ENCODE measurements at regions not wholly inside any gene's neighbourhood (a gene's known extent, or its start where the extent isn't known, plus 50 kb on each side); places are given as distances from the start of the nearest gene placed in this dataset.
"Not testable (repeated sequence)": the region's sequence is repeated elsewhere in the genome, so short reads cannot be mapped to it uniquely, and the experiment has no call there.

DNA sequence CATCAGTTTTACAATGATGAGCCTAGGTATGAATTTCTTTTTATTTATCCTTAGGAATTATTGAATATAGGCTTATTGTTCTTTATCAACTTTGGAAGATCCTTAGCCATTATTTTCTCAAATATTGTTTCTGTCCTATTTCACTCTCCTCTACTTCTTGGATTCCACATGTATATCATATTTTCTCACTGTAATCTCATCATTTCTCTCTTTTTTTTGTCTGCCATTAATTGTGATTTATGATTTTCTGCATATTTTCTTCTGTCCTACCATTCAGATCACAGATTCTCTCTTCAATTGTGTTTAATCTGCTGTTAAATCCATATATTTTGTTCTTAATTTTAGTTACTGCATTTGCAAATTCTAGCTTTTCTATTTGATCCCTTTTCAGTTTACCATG is 139.8 kb downstream of the ARRDC3 start:
- no peak for DNase-seq (ENCODE audit: low read depth)

GRCh38 chr5:91241460-91241859 is 141.7 kb downstream of the ARRDC3 start:
- not testable (repeated sequence) for DNase-seq (ENCODE audit: low read depth)

GRCh38 chr5:91240175-91240574 is 142.9 kb downstream of the ARRDC3 start:
- no peak for DNase-seq (ENCODE audit: low read depth)

- DNase-seq (ENCODE audit: low read depth) = no peak
These were observed 147.8 kb downstream of the ARRDC3 start for GRCh38 chr5:91235271-91235694.

DNA sequence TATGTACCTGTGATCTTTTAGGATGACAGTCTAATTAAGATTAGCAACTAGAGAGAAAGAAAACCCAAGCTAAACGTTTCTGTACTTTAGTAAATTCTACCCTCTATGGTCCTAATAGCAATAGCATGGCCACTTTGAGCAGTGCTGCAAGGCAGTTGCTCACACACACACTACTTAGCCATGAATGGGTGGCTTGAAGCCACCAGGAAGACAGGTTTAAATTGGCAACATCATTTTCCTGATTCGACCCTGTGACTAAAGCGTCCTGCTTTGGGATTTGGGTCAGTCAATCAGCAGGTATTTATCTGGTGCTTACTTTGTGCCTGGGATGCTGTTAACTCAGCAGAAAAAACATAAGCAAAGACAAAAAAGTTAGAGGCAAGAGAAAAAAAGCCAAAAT is 150.6 kb downstream of the ARRDC3 start:
- DNase-seq (ENCODE audit: low read depth) = no peak

DNA sequence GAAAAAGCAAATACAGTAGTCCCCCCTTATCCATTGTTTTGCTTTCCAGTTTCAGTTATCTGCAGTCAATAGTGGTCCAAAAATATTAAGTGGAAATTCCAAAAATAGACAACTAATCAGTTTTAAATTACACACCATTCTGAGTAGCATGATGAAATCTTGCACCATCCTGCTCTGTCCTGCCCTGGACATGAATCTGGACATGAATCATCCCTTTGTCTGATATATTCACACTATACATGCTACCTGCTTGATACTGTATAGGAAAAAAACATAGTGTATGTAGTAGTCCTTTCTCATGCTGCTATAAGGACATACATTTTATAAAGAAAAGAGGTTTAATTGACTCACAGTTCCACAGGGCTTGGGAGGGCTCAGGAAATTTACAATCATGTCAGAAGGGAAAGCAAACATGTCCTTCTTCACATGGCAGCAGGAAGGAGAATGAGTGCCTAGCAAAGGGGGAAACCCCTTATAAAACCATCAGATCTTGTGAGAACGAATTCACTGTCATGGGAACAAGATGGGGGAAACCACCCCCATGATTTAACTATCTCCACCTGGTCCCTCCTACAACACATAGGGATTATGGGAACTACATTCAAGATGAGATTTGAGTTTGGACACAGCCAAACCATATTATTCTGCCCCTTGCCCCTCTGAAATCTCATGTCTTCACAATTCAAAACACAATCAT is 153.9 kb downstream of the ARRDC3 start:
- no peak for DNase-seq (ENCODE audit: low read depth)

- DNase-seq (ENCODE audit: low read depth) = no peak
These were observed 154.9 kb downstream of the ARRDC3 start for GRCh38 chr5:91228188-91228587.

GRCh38 chr5:91225848-91226686 is 157.1 kb downstream of the ARRDC3 start:
- DNase-seq (ENCODE audit: low read depth) = peak; percentile 43

- DNase-seq (ENCODE audit: low read depth) = no peak
These were observed 158.1 kb downstream of the ARRDC3 start for GRCh38 chr5:91224969-91225368.

DNA sequence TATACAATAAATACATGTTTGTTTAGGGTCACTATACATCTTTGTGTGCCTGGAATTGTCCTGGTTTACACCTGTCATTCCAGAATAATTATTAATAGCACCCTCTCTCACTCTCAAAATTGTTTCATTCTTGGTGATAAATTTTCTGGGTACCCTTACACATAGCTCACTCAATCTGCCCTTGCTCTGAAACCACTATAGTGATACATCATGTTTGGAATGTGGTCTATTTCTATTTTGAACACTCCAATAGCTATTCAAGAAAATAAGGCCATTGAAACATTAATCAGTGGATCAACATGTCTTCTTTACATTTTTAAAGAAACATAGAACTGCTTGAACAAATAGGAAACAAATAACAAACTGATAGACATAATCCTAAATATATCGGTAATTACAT is 158.7 kb downstream of the ARRDC3 start:
- no peak for DNase-seq (ENCODE audit: low read depth)

- DNase-seq (ENCODE audit: low read depth) = no peak
These were observed 159.2 kb downstream of the ARRDC3 start for GRCh38 chr5:91223886-91224285.

GRCh38 chr5:91222482-91222881 is 160.6 kb downstream of the ARRDC3 start:
- no peak for DNase-seq (ENCODE audit: low read depth)

- DNase-seq (ENCODE audit: low read depth) = no peak
These were observed 161.2 kb downstream of the ARRDC3 start for GRCh38 chr5:91221917-91222316.

- DNase-seq (ENCODE audit: low read depth) = peak; percentile 36
These were observed 163.2 kb downstream of the ARRDC3 start for GRCh38 chr5:91219803-91220371.

DNA sequence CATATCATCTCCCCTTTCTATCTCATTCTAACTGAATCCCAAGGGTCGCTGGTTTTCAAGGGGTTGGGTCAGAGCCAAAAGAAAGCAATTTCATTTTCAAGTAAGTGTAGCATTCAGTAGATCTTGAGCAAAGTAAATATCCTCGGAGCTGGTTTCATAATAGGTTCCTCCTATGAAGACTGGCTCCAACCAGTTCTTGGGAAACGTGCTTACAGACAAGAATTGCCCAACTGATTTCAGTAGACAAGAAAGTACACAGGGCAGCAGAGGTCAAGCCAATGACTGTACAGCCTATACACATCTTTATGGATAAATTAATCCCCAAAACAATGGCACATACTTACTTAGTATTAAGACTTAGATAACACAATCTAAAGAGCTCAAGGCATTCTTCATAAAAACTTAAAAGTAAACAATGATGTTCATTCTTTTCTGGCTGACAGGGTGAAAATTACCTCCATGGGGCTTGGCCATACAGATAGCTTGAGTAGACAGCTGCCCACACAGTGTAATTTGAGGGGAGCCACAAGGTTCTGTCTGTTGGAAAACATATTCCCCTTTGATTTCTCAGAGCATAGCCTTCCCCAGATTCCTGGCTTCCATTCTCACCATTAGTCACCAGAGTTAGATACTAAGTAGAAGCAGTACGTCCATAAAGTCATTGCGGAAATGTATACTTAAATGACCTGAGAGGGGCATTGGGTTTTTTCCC is 163.9 kb downstream of the ARRDC3 start:
- peak; percentile 19 for DNase-seq (ENCODE audit: low read depth)

DNA sequence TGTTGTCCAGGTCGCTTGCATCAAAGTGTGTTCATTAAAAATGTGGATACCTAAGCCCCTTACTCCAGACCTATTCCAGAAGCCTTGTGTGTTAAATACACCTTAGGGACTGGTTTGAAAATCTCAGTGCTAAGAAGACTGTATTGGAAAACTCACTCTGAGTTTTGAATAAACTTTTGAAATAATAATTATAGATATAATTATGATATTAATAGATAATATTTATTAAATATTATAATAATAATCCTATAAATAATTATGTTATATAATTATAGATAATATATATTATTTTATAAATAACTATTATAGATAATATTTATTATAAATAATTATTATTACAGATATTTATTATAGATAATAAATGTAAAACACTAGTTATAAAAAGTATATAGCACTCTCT is 165.3 kb downstream of the ARRDC3 start:
- DNase-seq (ENCODE audit: low read depth) = no peak

DNA sequence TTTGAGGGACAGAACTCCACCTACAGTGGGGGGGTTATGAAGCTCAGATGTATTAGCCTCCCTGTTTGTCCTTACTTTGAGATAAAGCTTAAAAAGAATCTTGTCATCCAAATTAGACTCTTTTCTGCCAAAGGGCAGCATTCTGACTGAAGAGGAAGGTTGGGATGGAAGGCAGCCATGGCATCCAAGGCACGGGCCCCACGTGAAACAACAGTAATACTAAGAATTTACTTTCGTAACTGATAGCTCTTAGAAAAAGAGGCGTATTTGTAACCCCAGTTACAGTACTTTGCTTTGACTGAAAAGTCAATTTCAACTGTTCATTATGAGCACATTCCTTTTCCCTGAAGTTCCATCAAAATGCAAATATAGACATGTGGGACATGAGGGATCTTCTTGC is 168.5 kb downstream of the ARRDC3 start:
- DNase-seq (ENCODE audit: low read depth) = no peak
